DOHH2 (cell line): ENCODE measurements at regions not wholly inside any gene's neighbourhood (a gene's known extent, or its start where the extent isn't known, plus 50 kb on each side); places are given as distances from the start of the nearest gene placed in this dataset.

Source experiments
- H3F3A ChIP-seq: fragments of 200-600 bp; sonication (generic), shearing (Covaris generic); 2 replicates; pipeline ENCODE4 v1.6.0; 2016; ENCODE audit warnings: antibody characterized with exemption, mild to moderate bottlenecking; ENCODE audit not compliant: control insufficient read depth, insufficient read depth
- H3K27ac ChIP-seq: fragments of 200-600 bp; sonication (generic); 2 replicates; pipeline ENCODE4 v1.5.1; 2014; ENCODE audit warnings: low read depth, mild to moderate bottlenecking, low read length, moderate library complexity
- H3K27me3 ChIP-seq: fragments of 200-600 bp; sonication (generic); 2 replicates; pipeline ENCODE4 v1.6.1; 2014; ENCODE audit warnings: mild to moderate bottlenecking, low read length, mixed read lengths; ENCODE audit not compliant: control insufficient read depth
- H3K36me3 ChIP-seq: fragments of 200-600 bp; sonication (generic); 2 replicates; pipeline ENCODE4 v1.6.1; 2014; ENCODE audit warnings: mild to moderate bottlenecking, low read length, moderate library complexity, mixed read lengths; ENCODE audit not compliant: control insufficient read depth
- H3K4me1 ChIP-seq: fragments of 200-600 bp; sonication (generic); 2 replicates; pipeline ENCODE4 v1.6.1; 2014; ENCODE audit warnings: mild to moderate bottlenecking, low read length, mixed read lengths; ENCODE audit not compliant: control insufficient read depth
- H3K4me2 ChIP-seq: fragments of 200-600 bp; sonication (generic); 2 replicates; pipeline ENCODE4 v1.6.0; 2014; ENCODE audit warnings: mild to moderate bottlenecking, low read length, moderate library complexity
- H3K4me3 ChIP-seq: fragments of 200-600 bp; sonication (generic); 2 replicates; pipeline ENCODE4 v1.5.1; 2014; ENCODE audit warnings: mild to moderate bottlenecking, low read length, mixed read lengths
- H3K79me2 ChIP-seq: fragments of 200-600 bp; sonication (generic); 2 replicates; pipeline ENCODE4 v1.6.1; 2014; ENCODE audit warnings: mild to moderate bottlenecking, low read length, mixed read lengths; ENCODE audit not compliant: control insufficient read depth
- H3K9me2 ChIP-seq: fragments of 200-600 bp; sonication (generic); replicated peaks from 2 replicates; pipeline ENCODE4 v1.6.1; 2014; ENCODE audit warnings: mild to moderate bottlenecking, low read length, mixed read lengths; ENCODE audit not compliant: control insufficient read depth
- H3K9me3 ChIP-seq: fragments of 200-600 bp; sonication (generic); 2 replicates; pipeline ENCODE4 v1.6.1; 2014; ENCODE audit warnings: antibody characterized with exemption, low read length, mixed read lengths; ENCODE audit not compliant: control insufficient read depth, insufficient read depth
- H4K20me1 ChIP-seq: fragments of 200-600 bp; sonication (generic); 2 replicates; pipeline ENCODE4 v1.6.0; 2014; ENCODE audit warnings: low read depth, mild to moderate bottlenecking, antibody characterized with exemption, low read length, moderate library complexity; ENCODE audit not compliant: control insufficient read depth, insufficient read depth
- CTCF ChIP-seq: fragments of 200-600 bp; sonication (generic); IDR thresholded peaks from one replicate; pipeline ENCODE4 v1.5.1; 2014; ENCODE audit warnings: antibody characterized with exemption, mild to moderate bottlenecking, low read depth, low read length; ENCODE audit not compliant: poor library complexity, severe bottlenecking
- EZH2phosphoT487 ChIP-seq: fragments of 200-600 bp; sonication (generic); IDR thresholded peaks from 2 replicates; pipeline ENCODE4 v1.6.1; 2017; ENCODE audit warnings: borderline replicate concordance, mild to moderate bottlenecking, antibody characterized with exemption, low read length, moderate library complexity, mixed read lengths

GRCh38 chr11:105232021-105232420, 92.5 kb upstream of the CARD18 start:
- H3K9me3 ChIP-seq = no peaks in the 10 kb centered on the region
- no peaks in the 10 kb centered on the region for H3K36me3 ChIP-seq
- no peak overlapping the region for H3K4me3 ChIP-seq

GRCh38 chr11:105230586-105230985, 91.0 kb upstream of the CARD18 start:
- H3K4me2 ChIP-seq = no peak overlapping the region
- no peak for TF ChIP-seq CTCF
- no peak for TF ChIP-seq EZH2phosphoT487
- no peak overlapping the region for H3K27ac ChIP-seq
- H3K79me2 ChIP-seq = no peaks in the 10 kb centered on the region
- no peaks in the 10 kb centered on the region for H3K36me3 ChIP-seq
- H3K27me3 ChIP-seq = no peaks in the 10 kb centered on the region
- no peak overlapping the region for H3K4me3 ChIP-seq
- H3K9me2 ChIP-seq = no peaks in the 10 kb centered on the region
- H3K9me3 ChIP-seq = no peaks in the 10 kb centered on the region
- H4K20me1 ChIP-seq = no peaks in the 10 kb centered on the region
- H3K4me1 ChIP-seq = no peaks in the 10 kb centered on the region
- no peaks in the 10 kb centered on the region for H3F3A ChIP-seq

More at GRCh38 chr11:105232021-105232420, 92.5 kb upstream of the CARD18 start:
- Histone ChIP-seq H3K27ac (no peak overlapping the region), H4K20me1 (no peaks in the 10 kb centered on the region), H3K9me2 (no peaks in the 10 kb centered on the region), H3K4me1 (no peaks in the 10 kb centered on the region), H3K79me2 (no peaks in the 10 kb centered on the region), H3F3A (no peaks in the 10 kb centered on the region), H3K4me2 (no peak overlapping the region), H3K27me3 (no peaks in the 10 kb centered on the region)
- TF ChIP-seq EZH2phosphoT487 = no peak
- no peak for TF ChIP-seq CTCF

GRCh38 chr11:105229761-105230160, 90.2 kb upstream of the CARD18 start:
- no peaks in the 10 kb centered on the region for H3K4me1 ChIP-seq
- no peaks in the 10 kb centered on the region for H3K9me3 ChIP-seq
- no peaks in the 10 kb centered on the region for H3K9me2 ChIP-seq
- no peaks in the 10 kb centered on the region for H3K36me3 ChIP-seq
- no peaks in the 10 kb centered on the region for H3F3A ChIP-seq
- H3K4me2 ChIP-seq = no peak overlapping the region
- no peaks in the 10 kb centered on the region for H4K20me1 ChIP-seq
- H3K4me3 ChIP-seq = no peak overlapping the region
- no peaks in the 10 kb centered on the region for H3K27me3 ChIP-seq
- TF ChIP-seq CTCF = no peak
- no peak for TF ChIP-seq EZH2phosphoT487
- no peaks in the 10 kb centered on the region for H3K79me2 ChIP-seq
- no peak overlapping the region for H3K27ac ChIP-seq

- H3K4me2 ChIP-seq = no peak overlapping the region
- H3K4me1 ChIP-seq = no peaks in the 10 kb centered on the region
- no peaks in the 10 kb centered on the region for H4K20me1 ChIP-seq
- H3K4me3 ChIP-seq = no peak overlapping the region
- no peaks in the 10 kb centered on the region for H3K36me3 ChIP-seq
- H3K9me3 ChIP-seq = no peaks in the 10 kb centered on the region
- no peak overlapping the region for H3K27ac ChIP-seq
- TF ChIP-seq EZH2phosphoT487 (no peak), CTCF (no peak)
- H3K9me2 ChIP-seq = no peaks in the 10 kb centered on the region
- H3K79me2 ChIP-seq = no peaks in the 10 kb centered on the region
- H3F3A ChIP-seq = no peaks in the 10 kb centered on the region
- no peaks in the 10 kb centered on the region for H3K27me3 ChIP-seq
Observed at GRCh38 chr11:105229257-105229656, 89.7 kb upstream of the CARD18 start.
